Sigmoid colon (tissue), 6 donors: ENCODE measurements at regions not wholly inside any gene's neighbourhood (a gene's known extent, or its start where the extent isn't known, plus 50 kb on each side); places are given as distances from the start of the nearest gene placed in this dataset.

Experiments
- DNase-seq: peaks from one replicate; pipeline ENCODE4 v3.0.0-alpha.2; 2019
- H3K27ac ChIP-seq, 4 donors: fragments of 200-600 bp; sonication (generic); one replicate each; pipeline ENCODE4 v1.5.1; 2016 to 2019; ENCODE audit warnings: mild to moderate bottlenecking in 1 of 4
- H3K27me3 ChIP-seq, 3 donors: fragments of 200-600 bp; sonication (generic); one replicate each; pipeline ENCODE4 v1.5.1; 2019; ENCODE audit warnings: mild to moderate bottlenecking in 1 of 3
- H3K36me3 ChIP-seq, 4 donors: fragments of 200-600 bp; sonication (generic); one replicate each; pipeline ENCODE4 v1.5.1; 2016 to 2019
- H3K4me1 ChIP-seq, 4 donors: fragments of 200-600 bp; sonication (generic); one replicate each; pipeline ENCODE4 v1.5.1; 2017 to 2019
- H3K4me3 ChIP-seq, 4 donors: fragments of 200-600 bp; sonication (generic); one replicate each; pipeline ENCODE4 v1.5.1; 2017 to 2019; ENCODE audit warnings: mild to moderate bottlenecking in 2 of 4, moderate library complexity in 1 of 4
- H3K9me3 ChIP-seq, 4 donors: fragments of 200-600 bp in 3 of 4; sonication (generic) in 3 of 4; one replicate each; pipeline versions ENCODE4 v1.5.1 to v1.6.1; 2013 to 2019
- EP300 ChIP-seq, 4 donors: sonication (generic); formaldehyde crosslinking; IDR thresholded peaks; one replicate each; pipeline ENCODE4 v1.6.1; 2017; ENCODE audit warnings: antibody characterized with exemption in 4 of 4
- POLR2A ChIP-seq, 2 donors: fragments of 450-650 bp; IDR thresholded peaks; one replicate each; pipeline ENCODE4 v1.6.1; 2016; ENCODE audit warnings: antibody characterized with exemption in 2 of 2, mild to moderate bottlenecking in 2 of 2, moderate library complexity in 2 of 2
- POLR2AphosphoS5 ChIP-seq, 4 donors: sonication (generic); formaldehyde crosslinking; IDR thresholded peaks; one replicate each; pipeline ENCODE4 v1.6.1; 2017; ENCODE audit warnings: antibody characterized with exemption in 4 of 4
- WGBS, 2 donors: extraction: QIAGEN DNeasy Blood & Tissue Kit; methylation state at CpG; one replicate each; pipeline ENCODE4 v1.1.7; 2013; 5-methylcytosine and 5-hydroxymethylcytosine counted together
- intact Hi-C: fragments of 100-400 bp; cut with DNase I; formaldehyde crosslinking; loops from one replicate; pipeline ENCODE4 v1.15.1; 2023
- TF ChIP-seq, protein P1 (sequence below), 4 experiments: fragments of 450-650 bp in 3 of 4; fragments of 200-600 bp in 1 of 4; IDR thresholded peaks; one replicate each; pipeline ENCODE4 v1.5.1; 2016 to 2019; ENCODE audit warnings: antibody characterized with exemption in 4 of 4, mild to moderate bottlenecking in 3 of 4, moderate library complexity in 2 of 4
- donor health status: healthy with polysubstance abuse.
- donor health status: healthy.

DNA sequence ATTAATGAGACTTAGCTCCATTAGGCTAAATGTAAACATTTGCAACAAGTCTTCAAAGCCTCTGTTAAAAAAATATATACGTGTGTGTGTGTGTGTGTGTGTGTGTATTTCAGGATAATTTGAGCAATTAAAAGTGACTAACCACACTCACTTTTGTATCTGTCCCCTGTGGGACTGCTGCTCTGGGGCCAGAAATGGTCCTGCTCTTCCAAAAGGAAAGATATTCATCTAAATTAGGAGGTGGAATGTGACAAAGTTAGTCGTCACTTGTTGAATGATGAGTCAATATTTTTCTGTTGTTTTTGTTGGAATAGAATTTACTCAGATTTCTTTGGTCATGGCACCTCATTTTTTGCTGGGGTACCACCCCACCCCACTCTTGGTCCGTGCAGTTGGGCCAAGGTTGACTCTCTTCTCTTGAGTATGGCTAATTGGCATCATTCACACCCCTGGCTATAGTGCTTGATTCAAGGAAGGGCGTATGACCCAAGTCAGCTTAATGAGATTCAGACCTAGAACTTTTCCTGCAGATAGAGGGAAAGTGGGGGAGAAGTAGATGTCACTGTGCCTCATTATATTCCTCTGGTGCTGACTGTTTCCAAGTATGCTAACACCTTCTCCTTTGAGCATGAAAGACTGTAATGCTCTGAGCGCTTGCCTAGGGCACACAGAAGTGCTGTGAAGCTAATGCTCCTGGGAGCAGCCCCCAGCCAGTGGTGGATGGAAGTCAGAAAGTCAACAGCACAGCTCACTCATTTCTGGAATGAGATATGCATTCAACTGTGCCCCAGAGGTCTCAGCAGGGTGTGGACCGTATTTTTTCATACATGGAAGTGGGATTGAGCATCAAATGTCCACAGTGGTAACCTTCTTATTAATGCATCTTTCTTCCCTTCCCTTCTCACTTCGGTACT is 577.0 kb upstream of the TBX3 start:
- H3K27me3 ChIP-seq: no peaks in the 10 kb centered on the region
- no peak overlapping the region for H3K27ac ChIP-seq
- H3K36me3 ChIP-seq: no peaks in the 10 kb centered on the region
- TF ChIP-seq, protein P1, sequence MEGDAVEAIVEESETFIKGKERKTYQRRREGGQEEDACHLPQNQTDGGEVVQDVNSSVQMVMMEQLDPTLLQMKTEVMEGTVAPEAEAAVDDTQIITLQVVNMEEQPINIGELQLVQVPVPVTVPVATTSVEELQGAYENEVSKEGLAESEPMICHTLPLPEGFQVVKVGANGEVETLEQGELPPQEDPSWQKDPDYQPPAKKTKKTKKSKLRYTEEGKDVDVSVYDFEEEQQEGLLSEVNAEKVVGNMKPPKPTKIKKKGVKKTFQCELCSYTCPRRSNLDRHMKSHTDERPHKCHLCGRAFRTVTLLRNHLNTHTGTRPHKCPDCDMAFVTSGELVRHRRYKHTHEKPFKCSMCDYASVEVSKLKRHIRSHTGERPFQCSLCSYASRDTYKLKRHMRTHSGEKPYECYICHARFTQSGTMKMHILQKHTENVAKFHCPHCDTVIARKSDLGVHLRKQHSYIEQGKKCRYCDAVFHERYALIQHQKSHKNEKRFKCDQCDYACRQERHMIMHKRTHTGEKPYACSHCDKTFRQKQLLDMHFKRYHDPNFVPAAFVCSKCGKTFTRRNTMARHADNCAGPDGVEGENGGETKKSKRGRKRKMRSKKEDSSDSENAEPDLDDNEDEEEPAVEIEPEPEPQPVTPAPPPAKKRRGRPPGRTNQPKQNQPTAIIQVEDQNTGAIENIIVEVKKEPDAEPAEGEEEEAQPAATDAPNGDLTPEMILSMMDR (IDR thresholded peaks at IDR 0.05): no peak
- TF ChIP-seq POLR2A (IDR thresholded peaks at IDR 0.05): no peak
- no peak for TF ChIP-seq EP300 (IDR thresholded peaks at IDR 0.05)
- TF ChIP-seq POLR2AphosphoS5 (IDR thresholded peaks at IDR 0.05): no peak
- 31 to 63% methylated on average over 7 of the region's 7 CpGs for WGBS, 2 donors
- no peak for DNase-seq
- H3K4me1 ChIP-seq: no peaks in the 10 kb centered on the region
- no peaks in the 10 kb centered on the region for H3K9me3 ChIP-seq
- intact Hi-C loops: no loop called here
- H3K4me3 ChIP-seq: no peak overlapping the region

DNA sequence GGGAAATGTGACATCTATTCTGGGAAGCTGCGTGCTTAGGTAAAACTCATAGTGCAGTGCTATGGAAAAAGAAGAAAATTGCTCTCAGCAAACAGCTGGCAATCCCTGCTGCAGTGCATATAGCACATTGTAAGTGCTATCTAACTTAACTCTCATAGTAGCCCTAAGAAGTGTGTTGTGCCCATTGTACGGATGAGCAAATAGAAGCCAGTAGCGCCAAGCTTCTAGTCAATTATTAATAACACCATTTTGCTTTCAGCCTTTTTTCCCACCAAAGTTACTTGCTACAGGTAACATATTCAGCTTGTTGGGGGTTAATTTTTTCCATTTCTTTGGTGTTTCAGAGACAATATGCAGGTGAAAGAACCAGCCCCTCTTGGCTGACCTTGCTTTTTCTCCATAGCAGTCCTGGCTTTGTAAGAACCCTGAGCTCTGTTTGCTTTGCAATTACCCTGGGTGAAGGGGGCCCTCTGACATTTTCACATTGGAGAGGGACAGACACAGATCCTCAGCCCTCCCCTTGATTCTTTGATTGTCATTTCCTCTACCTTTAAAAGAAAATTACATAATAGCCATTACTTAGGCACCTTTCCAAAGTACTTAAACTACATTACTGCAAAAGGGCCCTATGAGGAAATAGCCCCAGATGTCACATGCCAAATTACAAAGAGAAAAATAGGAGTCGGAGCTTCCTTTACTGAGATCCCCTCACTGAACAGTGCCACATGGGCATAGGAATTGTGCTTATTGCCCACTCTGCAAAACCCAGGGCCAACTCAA is 576.2 kb upstream of the TBX3 start:
- TF ChIP-seq EP300 (IDR thresholded peaks at IDR 0.05) (no peak), POLR2A (IDR thresholded peaks at IDR 0.05) (no peak), POLR2AphosphoS5 (IDR thresholded peaks at IDR 0.05) (no peak)
- TF ChIP-seq, protein P1 (IDR thresholded peaks at IDR 0.05): no peak
- H3K4me3 ChIP-seq: no peak overlapping the region
- intact Hi-C loops: no loop called here
- no peaks in the 10 kb centered on the region for H3K27me3 ChIP-seq
- WGBS, 2 donors: 68 to 84% methylated on average over 4 of the region's 4 CpGs
- no peaks in the 10 kb centered on the region for H3K4me1 ChIP-seq
- no peak overlapping the region for H3K27ac ChIP-seq
- H3K36me3 ChIP-seq: no peaks in the 10 kb centered on the region
- H3K9me3 ChIP-seq: no peaks in the 10 kb centered on the region
- DNase-seq: no peak

DNA sequence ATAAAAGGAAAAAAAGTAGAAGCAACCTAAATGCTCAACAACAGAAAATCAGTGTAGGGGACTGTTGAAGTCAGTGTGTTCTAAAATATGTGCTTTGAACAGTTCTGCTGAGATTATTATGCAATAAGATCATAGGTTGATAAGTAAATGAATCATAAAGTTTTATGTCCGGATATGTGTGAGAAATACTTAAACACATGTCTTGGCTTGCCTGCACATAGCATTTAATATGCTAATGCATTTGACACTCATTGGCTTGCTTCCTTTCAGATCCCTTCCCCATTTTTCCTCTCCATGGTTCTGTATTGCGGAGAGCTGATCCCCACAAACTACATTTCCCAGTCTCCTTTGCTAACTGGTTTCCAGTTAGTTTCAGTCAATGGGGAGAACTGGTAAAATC is 573.8 kb upstream of the TBX3 start:
- 24 to 66% methylated on average over 2 of the region's 2 CpGs for WGBS, 2 donors

DNA sequence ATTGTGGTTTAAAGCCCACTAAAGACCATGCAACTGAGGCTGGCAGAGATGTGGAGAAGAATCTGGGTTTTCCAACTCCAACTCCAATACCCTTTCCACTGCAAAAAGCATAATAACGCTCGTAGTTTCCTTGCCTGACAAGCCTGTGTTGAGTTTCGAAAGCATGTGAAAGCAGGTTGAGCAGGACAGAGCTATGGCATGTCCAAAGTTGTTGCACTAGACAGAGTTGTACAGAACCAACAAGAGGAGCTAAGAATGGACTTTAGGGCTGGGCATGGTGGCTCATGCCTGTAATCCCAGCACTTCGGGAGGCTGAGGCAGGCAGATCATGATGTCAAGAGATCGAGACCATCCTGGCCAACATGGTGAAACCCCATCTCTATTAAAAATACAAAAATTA is 572.0 kb upstream of the TBX3 start:
- no peaks in the 10 kb centered on the region for H3K9me3 ChIP-seq
- no peaks in the 10 kb centered on the region for H3K27me3 ChIP-seq
- H3K36me3 ChIP-seq: no peaks in the 10 kb centered on the region
- H3K4me1 ChIP-seq: peaks cover 0 to 5% (median 0%) of the 10 kb centered on the region in 4 donors
- intact Hi-C loops: no loop called here
- no peak for DNase-seq
- WGBS, 2 donors: 87% methylated on average over 5 of the region's 5 CpGs
- no peak overlapping the region for H3K27ac ChIP-seq
- TF ChIP-seq POLR2A (IDR thresholded peaks at IDR 0.05) (no peak), POLR2AphosphoS5 (IDR thresholded peaks at IDR 0.05) (no peak), EP300 (IDR thresholded peaks at IDR 0.05) (no peak)
- TF ChIP-seq, protein P1 (IDR thresholded peaks at IDR 0.05): no peak
- no peak overlapping the region for H3K4me3 ChIP-seq

More for the DNA sequence above, 573.8 kb upstream of the TBX3 start:
- H3K27me3 ChIP-seq: no peaks in the 10 kb centered on the region
- H3K4me3 ChIP-seq: no peak overlapping the region
- no peaks in the 10 kb centered on the region for H3K9me3 ChIP-seq
- TF ChIP-seq, protein P1 (IDR thresholded peaks at IDR 0.05): no peak
- TF ChIP-seq POLR2A (IDR thresholded peaks at IDR 0.05): no peak
- TF ChIP-seq POLR2AphosphoS5 (IDR thresholded peaks at IDR 0.05): no peak
- TF ChIP-seq EP300 (IDR thresholded peaks at IDR 0.05): no peak
- intact Hi-C loops: no loop called here
- no peaks in the 10 kb centered on the region for H3K4me1 ChIP-seq
- H3K27ac ChIP-seq: no peak overlapping the region
- no peaks in the 10 kb centered on the region for H3K36me3 ChIP-seq
- DNase-seq: no peak
